ENCODE measurements at regions not wholly inside any gene's neighbourhood (a gene's known extent, or its start where the extent isn't known, plus 50 kb on each side); places are given as distances from the start of the nearest gene placed in this dataset.
A peak's percentile ranks its signal among the peaks of the same experiment; 100 is the strongest.

DNA sequence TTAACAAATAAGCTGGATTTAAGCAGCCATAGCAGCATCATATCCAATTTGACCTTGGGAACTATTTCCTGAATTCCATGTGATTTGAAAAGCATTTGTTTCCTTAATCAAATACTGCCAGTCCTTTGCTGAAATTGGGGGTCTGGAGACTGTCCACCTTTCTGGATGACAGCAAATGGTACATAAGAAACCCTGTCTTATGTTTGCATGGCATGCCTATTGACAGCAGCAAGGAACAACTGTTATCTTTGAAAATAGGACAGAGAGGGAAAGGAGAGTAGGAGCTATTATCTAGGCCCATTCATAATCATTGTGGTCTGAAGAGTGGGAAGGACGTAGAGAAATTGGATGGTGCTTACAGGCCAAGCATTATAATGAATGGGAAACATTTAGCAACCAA, 129.2 kb upstream of the CTNNA2 start:
- Mint-ChIP-seq H3K27ac (peak overlapping the region; percentile 30), H3K36me3 (no peaks in the 10 kb centered on the region), H3K27me3 (ENCODE audit: low read depth) (no peaks in the 10 kb centered on the region), H3K4me1 (peaks cover 38% of the 10 kb centered on the region), H3K4me3 (no peak overlapping the region), H3K9me3 (no peaks in the 10 kb centered on the region)
- no peak for DNase-seq (ENCODE audit: low spot score in 2 of 2, unreplicated experiment in 2 of 2)
- TF ChIP-seq, protein P1, sequence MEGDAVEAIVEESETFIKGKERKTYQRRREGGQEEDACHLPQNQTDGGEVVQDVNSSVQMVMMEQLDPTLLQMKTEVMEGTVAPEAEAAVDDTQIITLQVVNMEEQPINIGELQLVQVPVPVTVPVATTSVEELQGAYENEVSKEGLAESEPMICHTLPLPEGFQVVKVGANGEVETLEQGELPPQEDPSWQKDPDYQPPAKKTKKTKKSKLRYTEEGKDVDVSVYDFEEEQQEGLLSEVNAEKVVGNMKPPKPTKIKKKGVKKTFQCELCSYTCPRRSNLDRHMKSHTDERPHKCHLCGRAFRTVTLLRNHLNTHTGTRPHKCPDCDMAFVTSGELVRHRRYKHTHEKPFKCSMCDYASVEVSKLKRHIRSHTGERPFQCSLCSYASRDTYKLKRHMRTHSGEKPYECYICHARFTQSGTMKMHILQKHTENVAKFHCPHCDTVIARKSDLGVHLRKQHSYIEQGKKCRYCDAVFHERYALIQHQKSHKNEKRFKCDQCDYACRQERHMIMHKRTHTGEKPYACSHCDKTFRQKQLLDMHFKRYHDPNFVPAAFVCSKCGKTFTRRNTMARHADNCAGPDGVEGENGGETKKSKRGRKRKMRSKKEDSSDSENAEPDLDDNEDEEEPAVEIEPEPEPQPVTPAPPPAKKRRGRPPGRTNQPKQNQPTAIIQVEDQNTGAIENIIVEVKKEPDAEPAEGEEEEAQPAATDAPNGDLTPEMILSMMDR (IDR thresholded peaks at IDR 0.05; ENCODE audit: unreplicated experiment), result no peak

DNA sequence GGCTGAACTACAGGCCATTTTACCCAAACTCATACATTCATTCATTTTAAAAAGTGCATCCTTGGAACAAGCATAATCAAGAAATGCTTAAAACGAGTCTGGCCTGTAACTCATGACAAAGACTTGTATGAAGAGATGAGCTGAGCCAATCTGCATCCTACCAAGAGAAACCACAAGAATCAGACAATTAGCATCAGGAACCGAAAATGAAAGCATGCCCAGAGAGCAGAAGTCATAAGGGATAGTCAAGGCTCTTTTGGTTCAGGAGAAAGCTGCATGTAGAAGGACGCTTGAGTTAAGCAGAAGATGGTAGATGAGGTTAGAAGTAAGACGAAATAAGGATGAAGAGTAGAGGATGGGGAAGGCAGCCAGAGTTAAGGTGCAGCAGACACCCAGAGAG, 137.0 kb upstream of the CTNNA2 start:
- H3K27ac Mint-ChIP-seq, result no peak overlapping the region
- H3K9me3 Mint-ChIP-seq, result no peaks in the 10 kb centered on the region
- TF ChIP-seq, protein P1 (IDR thresholded peaks at IDR 0.05; ENCODE audit: unreplicated experiment), result no peak
- no peak for DNase-seq (ENCODE audit: low spot score in 2 of 2, unreplicated experiment in 2 of 2)
- no peak overlapping the region for H3K4me3 Mint-ChIP-seq
- H3K4me1 Mint-ChIP-seq, result peaks cover 9% of the 10 kb centered on the region
- no peaks in the 10 kb centered on the region for H3K36me3 Mint-ChIP-seq
- H3K27me3 Mint-ChIP-seq (ENCODE audit: low read depth), result no peaks in the 10 kb centered on the region

DNA sequence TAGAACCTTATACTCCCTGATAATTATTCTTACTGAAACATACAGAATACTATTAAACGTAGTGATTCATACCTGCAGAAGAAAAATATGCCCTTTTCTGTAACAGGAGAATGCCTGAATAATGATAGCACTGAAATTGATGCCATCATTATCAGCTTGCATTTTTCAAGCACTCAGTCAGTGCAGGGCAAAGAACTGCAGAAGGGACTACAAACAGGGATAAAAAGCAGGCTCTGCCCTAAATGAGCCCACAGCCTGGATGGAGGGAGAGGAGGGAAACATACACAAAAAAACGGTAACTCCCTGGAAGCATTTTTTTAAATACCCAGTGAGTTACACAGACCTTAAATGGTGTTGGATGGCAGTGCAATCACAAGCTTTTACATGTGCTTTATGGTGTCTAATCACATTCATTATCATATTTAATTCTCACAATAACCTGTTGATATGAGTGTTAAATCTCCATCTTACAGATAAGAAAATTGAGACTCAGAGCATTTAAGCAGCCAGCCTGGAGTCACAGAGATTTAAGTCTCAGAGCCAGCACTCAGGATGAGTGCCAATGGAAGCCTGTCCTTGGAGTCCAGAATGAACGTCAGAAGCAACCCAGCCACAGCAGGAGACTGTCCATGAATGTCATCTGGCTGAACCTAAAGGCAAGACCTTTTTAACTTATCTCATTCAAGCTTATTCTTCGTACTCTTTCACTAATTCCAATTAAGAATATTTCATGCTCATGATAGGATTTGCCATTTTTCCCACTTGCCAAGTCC, 139.3 kb upstream of the CTNNA2 start:
- DNase-seq (ENCODE audit: low spot score in 2 of 2, unreplicated experiment in 2 of 2), result no peak
- Mint-ChIP-seq H3K36me3 (no peaks in the 10 kb centered on the region), H3K9me3 (no peaks in the 10 kb centered on the region), H3K27ac (peak overlapping the region; percentile 53), H3K4me3 (peak overlapping the region; percentile 3), H3K4me1 (peaks cover 12% of the 10 kb centered on the region), H3K27me3 (ENCODE audit: low read depth) (no peaks in the 10 kb centered on the region)
- TF ChIP-seq, protein P1 (IDR thresholded peaks at IDR 0.05; ENCODE audit: unreplicated experiment), result no peak

DNA sequence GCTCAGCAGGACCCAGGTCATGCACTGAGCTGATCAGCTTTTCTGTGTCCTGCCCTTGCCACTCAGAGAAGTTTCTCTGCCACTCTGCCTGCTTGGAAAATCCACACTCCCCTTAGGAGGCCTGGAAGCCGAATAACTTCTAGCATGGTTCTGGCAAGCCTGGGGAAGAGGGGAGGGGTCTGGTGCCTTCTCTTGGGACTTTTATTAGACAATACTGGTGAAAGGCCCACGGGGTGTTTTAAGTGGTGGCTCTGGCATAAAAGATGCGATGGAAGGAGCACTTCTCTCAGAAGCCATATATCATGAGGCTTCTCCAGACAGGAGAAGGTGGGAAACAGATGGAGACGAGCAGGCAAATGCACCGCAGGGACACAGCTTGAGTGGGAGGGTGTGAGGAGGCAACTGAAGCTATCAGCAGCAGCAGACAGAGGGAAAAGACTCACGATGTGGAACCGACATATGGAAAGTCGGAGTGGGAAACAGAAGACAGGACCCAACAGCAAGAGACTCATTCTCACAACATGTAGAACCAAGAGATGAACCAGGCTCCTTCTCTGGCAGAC, 141.8 kb upstream of the CTNNA2 start:
- H3K4me3 Mint-ChIP-seq, result no peak overlapping the region
- DNase-seq (ENCODE audit: low spot score in 2 of 2, unreplicated experiment in 2 of 2), result no peak
- TF ChIP-seq, protein P1 (IDR thresholded peaks at IDR 0.05; ENCODE audit: unreplicated experiment), result no peak
- peaks cover 12% of the 10 kb centered on the region for H3K4me1 Mint-ChIP-seq
- H3K27ac Mint-ChIP-seq, result no peak overlapping the region
- no peaks in the 10 kb centered on the region for H3K36me3 Mint-ChIP-seq
- no peaks in the 10 kb centered on the region for H3K9me3 Mint-ChIP-seq
- no peaks in the 10 kb centered on the region for H3K27me3 Mint-ChIP-seq (ENCODE audit: low read depth)

DNA sequence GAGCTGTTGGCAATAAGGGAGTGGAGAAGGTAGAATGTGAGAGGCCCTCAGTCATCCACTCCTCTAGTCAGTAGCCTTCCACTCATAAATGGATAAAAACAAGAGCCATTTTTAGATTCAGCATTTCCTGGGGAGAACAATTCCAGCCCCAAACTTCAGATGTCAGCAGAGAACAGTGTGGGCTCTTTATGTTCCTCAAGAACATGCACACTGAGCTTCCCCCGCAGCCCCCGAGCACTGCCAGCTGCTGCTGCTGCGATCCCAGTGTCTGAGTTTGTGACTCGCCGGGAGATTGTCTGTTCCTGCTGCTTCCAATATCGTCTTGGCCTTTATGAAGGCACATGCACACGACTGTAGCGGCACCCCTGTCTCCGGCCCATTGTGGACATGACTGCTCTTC, 143.7 kb upstream of the CTNNA2 start:
- TF ChIP-seq, protein P1 (IDR thresholded peaks at IDR 0.05; ENCODE audit: unreplicated experiment), result no peak
- Mint-ChIP-seq H3K36me3 (no peaks in the 10 kb centered on the region), H3K9me3 (no peaks in the 10 kb centered on the region), H3K4me3 (no peak overlapping the region), H3K27me3 (ENCODE audit: low read depth) (no peaks in the 10 kb centered on the region), H3K27ac (no peak overlapping the region), H3K4me1 (peaks cover 11% of the 10 kb centered on the region)
- no peak for DNase-seq (ENCODE audit: low spot score in 2 of 2, unreplicated experiment in 2 of 2)
